GM19452 (cell line): ENCODE measurements at regions not wholly inside any gene's neighbourhood (a gene's known extent, or its start where the extent isn't known, plus 50 kb on each side); places are given as distances from the start of the nearest gene placed in this dataset.

Source experiments
- ATAC-seq: cut with Tn5 transposase; IDR thresholded peaks from one replicate; pipeline ENCODE4 v1.9.1; 2021; ENCODE audit not compliant: unreplicated experiment

DNA sequence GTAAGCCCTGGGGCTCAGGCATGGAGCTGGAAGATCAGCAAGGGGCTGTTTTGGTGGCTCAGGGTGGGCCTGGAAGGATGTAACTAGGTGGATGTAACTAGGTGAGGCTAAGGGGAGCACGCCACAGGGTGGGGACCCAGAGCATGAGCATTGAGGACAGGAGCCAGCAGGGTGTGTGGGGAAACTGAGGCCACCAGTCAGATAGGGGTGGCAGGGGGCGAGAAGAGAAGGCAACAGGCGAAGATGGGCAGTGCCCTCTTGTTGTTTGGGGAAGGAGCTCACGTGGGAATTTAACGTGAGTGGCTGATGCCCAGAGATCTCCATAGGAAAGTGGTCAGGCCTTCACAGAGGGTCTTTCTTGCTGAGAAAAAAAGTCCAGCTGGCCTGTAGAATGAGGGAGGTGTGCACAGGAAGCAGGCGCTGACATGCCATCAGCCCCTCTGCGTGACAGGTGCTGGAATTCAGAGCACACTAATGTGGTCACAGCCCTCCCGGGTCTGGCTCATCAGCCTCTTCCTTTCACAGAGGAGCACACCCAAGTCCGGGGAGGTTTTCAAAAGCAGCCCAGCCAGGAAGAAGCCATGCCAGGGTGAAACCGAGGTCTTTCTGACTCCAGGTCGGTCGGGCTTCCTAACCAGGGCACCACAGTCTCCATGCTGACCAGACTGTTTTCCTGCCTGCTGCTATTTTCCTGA is 54.6 kb upstream of the PAX6 start:
- no peak for ATAC-seq

DNA sequence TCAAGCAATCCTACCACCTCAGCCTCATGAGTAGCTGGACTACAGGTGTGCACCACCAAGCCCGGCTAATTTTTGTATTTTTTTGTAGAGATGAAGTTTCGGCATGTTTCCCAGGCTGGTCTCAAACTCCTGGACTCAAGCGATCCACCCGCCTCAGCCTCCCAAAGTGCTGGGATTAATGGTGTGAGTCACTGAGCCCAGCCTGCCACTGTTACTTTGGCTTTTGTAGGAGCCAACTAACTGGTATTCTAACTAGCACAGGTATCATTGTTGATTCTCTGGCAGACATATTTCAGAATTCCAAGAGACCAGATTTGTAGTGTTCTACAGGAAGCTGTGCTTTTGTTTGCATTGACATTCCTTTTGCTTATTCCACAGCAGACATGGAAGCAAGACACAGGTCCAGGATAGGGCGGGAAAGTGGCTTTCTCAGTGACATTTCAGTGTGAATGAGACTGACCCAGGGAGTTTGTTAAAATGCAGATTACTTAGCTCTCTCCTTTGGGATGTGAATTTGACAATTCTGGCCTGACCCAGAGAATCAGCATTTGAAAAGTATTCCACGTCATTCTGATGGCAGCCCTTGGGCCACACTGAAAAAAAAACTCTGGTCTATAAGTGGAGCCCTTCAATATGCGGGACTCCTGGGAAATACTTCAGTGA is 52.2 kb upstream of the PAX6 start:
- no peak for ATAC-seq

DNA sequence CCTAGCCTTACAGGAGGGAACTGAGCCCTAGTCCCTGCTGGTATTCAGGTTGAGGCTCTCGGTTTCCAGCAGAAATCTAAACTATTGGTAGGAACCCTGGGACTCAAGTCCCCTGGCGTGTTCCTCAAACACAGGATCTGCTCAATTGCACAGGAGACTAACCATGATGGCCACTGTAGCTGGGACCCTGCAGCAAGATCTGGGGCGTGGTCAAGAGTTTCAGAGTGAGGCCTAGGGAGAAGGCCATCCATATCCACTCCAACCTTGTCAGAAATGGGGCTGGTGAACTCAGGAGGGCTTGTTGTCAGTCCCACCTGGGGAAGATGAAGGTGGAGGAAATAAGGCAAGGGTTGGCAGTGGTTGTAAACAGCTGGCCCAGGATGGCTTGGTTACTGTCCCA is 49.9 kb upstream of the PAX6 start:
- ATAC-seq, result no peak
